HL-60 (cell line): ENCODE measurements at regions not wholly inside any gene's neighbourhood (a gene's known extent, or its start where the extent isn't known, plus 50 kb on each side); places are given as distances from the start of the nearest gene placed in this dataset.

Experiments
- CTCF ChIP-seq: IDR thresholded peaks from one replicate; pipeline ENCODE4 v1.5.1; 2011; ENCODE audit warnings: low read length, control low read depth, inconsistent platforms; ENCODE audit not compliant: insufficient read depth
- GABPA ChIP-seq: IDR thresholded peaks from 2 replicates; pipeline ENCODE4 v1.6.1; 2012; ENCODE audit warnings: low read depth
- POLR2AphosphoS5 ChIP-seq: IDR thresholded peaks from 2 replicates; pipeline ENCODE4 v1.6.1; 2012; ENCODE audit warnings: low read depth
- REST ChIP-seq: IDR thresholded peaks from 2 replicates; pipeline ENCODE4 v1.6.1; 2012; ENCODE audit warnings: low read depth; ENCODE audit not compliant: insufficient replicate concordance

GRCh38 chr5:2904956-2905355 is 153.5 kb upstream of the IRX2 start:
- TF ChIP-seq CTCF (no peak), REST (no peak), POLR2AphosphoS5 (no peak), GABPA (no peak)
